ENCODE measurements at regions not wholly inside any gene's neighbourhood (a gene's known extent, or its start where the extent isn't known, plus 50 kb on each side); places are given as distances from the start of the nearest gene placed in this dataset.

DNA sequence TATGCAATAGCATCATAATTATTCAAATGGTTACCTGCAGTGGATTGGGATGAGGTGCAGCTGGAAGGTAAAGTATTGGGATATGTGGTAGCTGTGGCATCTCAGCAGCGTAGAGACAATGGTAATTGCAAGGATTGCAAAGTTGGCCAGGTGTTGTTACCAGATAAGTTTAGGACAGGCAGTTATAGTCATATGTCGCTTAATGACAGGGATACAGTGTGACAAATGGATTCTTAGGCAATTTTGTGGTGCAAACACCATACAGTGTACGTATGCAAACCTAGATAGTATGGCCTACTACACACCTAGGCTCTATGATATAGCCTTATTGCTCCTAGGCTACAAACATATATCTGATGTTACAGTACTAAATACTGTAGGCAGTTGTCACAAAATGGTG is 163.5 kb upstream of the LYZL2 start:
- no peak for DNase-seq (ENCODE audit: low read depth)
- H3K4me3 ChIP-seq (ENCODE audit: low read depth, low read length) = no peak overlapping the region
- TF ChIP-seq, protein P1, sequence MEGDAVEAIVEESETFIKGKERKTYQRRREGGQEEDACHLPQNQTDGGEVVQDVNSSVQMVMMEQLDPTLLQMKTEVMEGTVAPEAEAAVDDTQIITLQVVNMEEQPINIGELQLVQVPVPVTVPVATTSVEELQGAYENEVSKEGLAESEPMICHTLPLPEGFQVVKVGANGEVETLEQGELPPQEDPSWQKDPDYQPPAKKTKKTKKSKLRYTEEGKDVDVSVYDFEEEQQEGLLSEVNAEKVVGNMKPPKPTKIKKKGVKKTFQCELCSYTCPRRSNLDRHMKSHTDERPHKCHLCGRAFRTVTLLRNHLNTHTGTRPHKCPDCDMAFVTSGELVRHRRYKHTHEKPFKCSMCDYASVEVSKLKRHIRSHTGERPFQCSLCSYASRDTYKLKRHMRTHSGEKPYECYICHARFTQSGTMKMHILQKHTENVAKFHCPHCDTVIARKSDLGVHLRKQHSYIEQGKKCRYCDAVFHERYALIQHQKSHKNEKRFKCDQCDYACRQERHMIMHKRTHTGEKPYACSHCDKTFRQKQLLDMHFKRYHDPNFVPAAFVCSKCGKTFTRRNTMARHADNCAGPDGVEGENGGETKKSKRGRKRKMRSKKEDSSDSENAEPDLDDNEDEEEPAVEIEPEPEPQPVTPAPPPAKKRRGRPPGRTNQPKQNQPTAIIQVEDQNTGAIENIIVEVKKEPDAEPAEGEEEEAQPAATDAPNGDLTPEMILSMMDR (IDR thresholded peaks at IDR 0.05; ENCODE audit: insufficient read depth, low read length) = no peak

- TF ChIP-seq, protein P1 (IDR thresholded peaks at IDR 0.05; ENCODE audit: insufficient read depth, low read length) = no peak
- H3K4me3 ChIP-seq (ENCODE audit: low read depth, low read length) = no peak overlapping the region
- DNase-seq (ENCODE audit: low read depth) = no peak
These were observed 162.5 kb upstream of the LYZL2 start for GRCh38 chr10:30792025-30792424.

DNA sequence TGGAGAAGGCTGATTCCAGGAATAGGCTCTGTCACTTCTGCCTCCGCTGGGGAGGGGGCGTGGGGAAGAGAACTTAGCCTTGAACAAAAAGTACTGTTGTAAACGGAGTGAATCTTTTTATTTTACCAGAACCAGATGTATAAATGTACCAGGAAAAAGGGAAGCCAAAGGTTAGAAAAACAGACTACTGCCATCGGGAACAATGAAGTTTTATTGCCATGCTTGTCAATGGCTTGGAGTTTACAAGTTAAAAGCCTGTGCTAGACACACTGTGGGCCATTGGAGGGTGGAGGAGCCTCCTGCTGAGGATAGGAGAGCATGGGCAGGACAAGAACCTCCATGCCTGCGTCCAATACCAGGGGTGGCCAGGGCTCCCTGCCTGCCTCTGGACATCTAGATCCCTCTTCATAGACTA is 161.7 kb upstream of the LYZL2 start:
- DNase-seq (ENCODE audit: low read depth) = no peak
- H3K4me3 ChIP-seq (ENCODE audit: low read depth, low read length) = no peak overlapping the region
- TF ChIP-seq, protein P1 (IDR thresholded peaks at IDR 0.05; ENCODE audit: insufficient read depth, low read length) = no peak

GRCh38 chr10:30789806-30790205 is 160.3 kb upstream of the LYZL2 start:
- DNase-seq (ENCODE audit: low read depth) = no peak
- TF ChIP-seq, protein P1 (IDR thresholded peaks at IDR 0.05; ENCODE audit: insufficient read depth, low read length) = no peak
- no peak overlapping the region for H3K4me3 ChIP-seq (ENCODE audit: low read depth, low read length)

DNA sequence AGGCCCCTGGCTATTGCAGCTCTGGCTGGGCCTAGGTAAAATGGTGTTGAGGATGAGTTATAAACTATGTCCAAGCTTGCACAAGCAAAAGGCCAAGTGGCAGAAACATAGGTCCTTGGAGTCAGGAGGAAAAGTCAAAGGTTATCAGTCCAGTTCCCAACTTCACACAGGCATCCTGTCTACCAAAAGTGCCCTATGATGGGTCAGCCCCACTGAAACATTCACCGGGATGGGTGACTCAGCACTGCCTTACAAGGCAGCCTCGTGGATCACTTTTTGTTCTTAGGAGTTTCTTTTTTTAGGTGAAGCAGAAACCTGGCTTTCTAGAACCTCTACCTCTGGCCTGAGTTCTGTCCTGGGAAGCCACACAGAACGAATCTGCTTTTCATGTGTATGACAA is 158.8 kb upstream of the LYZL2 start:
- H3K4me3 ChIP-seq (ENCODE audit: low read depth, low read length) = no peak overlapping the region
- TF ChIP-seq, protein P1 (IDR thresholded peaks at IDR 0.05; ENCODE audit: insufficient read depth, low read length) = no peak
- peak; percentile 57 for DNase-seq (ENCODE audit: low read depth)

- DNase-seq (ENCODE audit: low read depth) = no peak
- TF ChIP-seq, protein P1 (IDR thresholded peaks at IDR 0.05; ENCODE audit: insufficient read depth, low read length) = no peak
- H3K4me3 ChIP-seq (ENCODE audit: low read depth, low read length) = no peak overlapping the region
These were observed 157.4 kb upstream of the LYZL2 start for GRCh38 chr10:30786906-30787305.

GRCh38 chr10:30786131-30786530 is 156.6 kb upstream of the LYZL2 start:
- TF ChIP-seq, protein P1 (IDR thresholded peaks at IDR 0.05; ENCODE audit: insufficient read depth, low read length) = no peak
- peak; percentile 55 for DNase-seq (ENCODE audit: low read depth)

More at GRCh38 chr10:30786131-30786530, 156.6 kb upstream of the LYZL2 start:
- H3K4me3 ChIP-seq (ENCODE audit: low read depth, low read length) = no peak overlapping the region
